Right lobe of liver (tissue), 4 donors: ENCODE measurements at regions not wholly inside any gene's neighbourhood (a gene's known extent, or its start where the extent isn't known, plus 50 kb on each side); places are given as distances from the start of the nearest gene placed in this dataset.

Source experiments
- CTCF ChIP-seq, 4 donors: fragments of 200-600 bp in 3 of 4; fragments of 450-650 bp in 1 of 4; IDR thresholded peaks; one replicate each; pipeline versions ENCODE4 v1.5.1 to v1.8.0; 2016 to 2022; ENCODE audit warnings: antibody characterized with exemption in 4 of 4, mild to moderate bottlenecking in 2 of 4
- POLR2A ChIP-seq: fragments of 450-650 bp; IDR thresholded peaks from one replicate; pipeline ENCODE4 v1.6.1; 2017; ENCODE audit warnings: antibody characterized with exemption, mild to moderate bottlenecking
- donor health status: DM: no; HTN: no; CAD: no.
- donor health status: DM: no; HTN: no; CAD: no.
- donor health status: DM: no; HTN: yes; CAD: no.

- TF ChIP-seq CTCF (IDR thresholded peaks at IDR 0.05): no peak
- TF ChIP-seq POLR2A: no peak
Measured at GRCh38 chrX:38987198-38987651, 186.0 kb downstream of the MID1IP1 start.
